WERI-Rb-1 (cell line): ENCODE measurements at regions not wholly inside any gene's neighbourhood (a gene's known extent, or its start where the extent isn't known, plus 50 kb on each side); places are given as distances from the start of the nearest gene placed in this dataset.

Source experiments
- DNase-seq: peaks from one replicate; pipeline ENCODE4 v3.0.0-alpha.2; 2020
- H3K27ac ChIP-seq: fragments of 250-450 bp; sonication (Bioruptor Pico); 2 replicates; pipeline ENCODE4 v1.5.1; 2020; ENCODE audit warnings: mild to moderate bottlenecking, moderate library complexity
- H3K27me3 ChIP-seq: fragments of 250-450 bp; sonication (Bioruptor Pico); 2 replicates; pipeline ENCODE4 v1.5.1; 2021; ENCODE audit warnings: mild to moderate bottlenecking, low read depth, moderate library complexity; ENCODE audit not compliant: insufficient read depth, severe bottlenecking
- H3K36me3 ChIP-seq: fragments of 250-450 bp; sonication (Bioruptor Pico); 2 replicates; pipeline ENCODE4 v1.5.1; 2020; ENCODE audit warnings: mild to moderate bottlenecking, moderate library complexity
- H3K4me3 ChIP-seq: 2 replicates; pipeline ENCODE4 v1.5.1; 2011; ENCODE audit warnings: low read depth, mild to moderate bottlenecking, control low read depth, low read length
- H3K9me3 ChIP-seq: fragments of 250-450 bp; sonication (Bioruptor Pico); 2 replicates; pipeline ENCODE4 v1.5.1; 2021; ENCODE audit warnings: mild to moderate bottlenecking, moderate library complexity; ENCODE audit not compliant: severe bottlenecking
- CTCF ChIP-seq: IDR thresholded peaks from 2 replicates; pipeline ENCODE4 v1.5.1; 2011; ENCODE audit warnings: low read depth, mild to moderate bottlenecking, control low read depth, inconsistent platforms, low read length

GRCh38 chr13:78784014-78784750 is 125.2 kb upstream of the OBI1 start:
- Histone ChIP-seq H3K27me3 (no peaks in the 10 kb centered on the region), H3K4me3 (no peak overlapping the region), H3K27ac (no peak overlapping the region), H3K9me3 (no peaks in the 10 kb centered on the region), H3K36me3 (no peaks in the 10 kb centered on the region)
- no peak for DNase-seq
- TF ChIP-seq CTCF = no peak

- Histone ChIP-seq H3K9me3 (no peaks in the 10 kb centered on the region), H3K27ac (no peak overlapping the region), H3K4me3 (no peak overlapping the region), H3K36me3 (no peaks in the 10 kb centered on the region), H3K27me3 (no peaks in the 10 kb centered on the region)
- TF ChIP-seq CTCF = no peak
- DNase-seq = no peak
These were observed 121.8 kb upstream of the OBI1 start for GRCh38 chr13:78780708-78781107.

- Histone ChIP-seq H3K36me3 (no peaks in the 10 kb centered on the region), H3K27ac (no peak overlapping the region), H3K4me3 (no peak overlapping the region), H3K9me3 (no peaks in the 10 kb centered on the region), H3K27me3 (no peaks in the 10 kb centered on the region)
- no peak for DNase-seq
- no peak for TF ChIP-seq CTCF
These were observed 120.7 kb upstream of the OBI1 start for GRCh38 chr13:78779608-78780007.

GRCh38 chr13:78777976-78778375 is 119.0 kb upstream of the OBI1 start:
- no peaks in the 10 kb centered on the region for H3K27me3 ChIP-seq
- no peaks in the 10 kb centered on the region for H3K9me3 ChIP-seq
- H3K36me3 ChIP-seq = no peaks in the 10 kb centered on the region
- H3K27ac ChIP-seq = no peak overlapping the region
- no peak overlapping the region for H3K4me3 ChIP-seq
- no peak for DNase-seq
- no peak for TF ChIP-seq CTCF

- DNase-seq = no peak
- H3K4me3 ChIP-seq = no peak overlapping the region
- no peak overlapping the region for H3K27ac ChIP-seq
- no peak for TF ChIP-seq CTCF
- no peaks in the 10 kb centered on the region for H3K36me3 ChIP-seq
- no peaks in the 10 kb centered on the region for H3K27me3 ChIP-seq
- no peaks in the 10 kb centered on the region for H3K9me3 ChIP-seq
These were observed 118.4 kb upstream of the OBI1 start for GRCh38 chr13:78777396-78777795.

- Histone ChIP-seq H3K27me3 (no peaks in the 10 kb centered on the region), H3K36me3 (no peaks in the 10 kb centered on the region), H3K27ac (no peak overlapping the region), H3K9me3 (no peaks in the 10 kb centered on the region), H3K4me3 (no peak overlapping the region)
- no peak for TF ChIP-seq CTCF
- no peak for DNase-seq
These were observed 114.0 kb upstream of the OBI1 start for GRCh38 chr13:78772933-78773332.
